ENCODE measurements at regions not wholly inside any gene's neighbourhood (a gene's known extent, or its start where the extent isn't known, plus 50 kb on each side); places are given as distances from the start of the nearest gene placed in this dataset.

DNA sequence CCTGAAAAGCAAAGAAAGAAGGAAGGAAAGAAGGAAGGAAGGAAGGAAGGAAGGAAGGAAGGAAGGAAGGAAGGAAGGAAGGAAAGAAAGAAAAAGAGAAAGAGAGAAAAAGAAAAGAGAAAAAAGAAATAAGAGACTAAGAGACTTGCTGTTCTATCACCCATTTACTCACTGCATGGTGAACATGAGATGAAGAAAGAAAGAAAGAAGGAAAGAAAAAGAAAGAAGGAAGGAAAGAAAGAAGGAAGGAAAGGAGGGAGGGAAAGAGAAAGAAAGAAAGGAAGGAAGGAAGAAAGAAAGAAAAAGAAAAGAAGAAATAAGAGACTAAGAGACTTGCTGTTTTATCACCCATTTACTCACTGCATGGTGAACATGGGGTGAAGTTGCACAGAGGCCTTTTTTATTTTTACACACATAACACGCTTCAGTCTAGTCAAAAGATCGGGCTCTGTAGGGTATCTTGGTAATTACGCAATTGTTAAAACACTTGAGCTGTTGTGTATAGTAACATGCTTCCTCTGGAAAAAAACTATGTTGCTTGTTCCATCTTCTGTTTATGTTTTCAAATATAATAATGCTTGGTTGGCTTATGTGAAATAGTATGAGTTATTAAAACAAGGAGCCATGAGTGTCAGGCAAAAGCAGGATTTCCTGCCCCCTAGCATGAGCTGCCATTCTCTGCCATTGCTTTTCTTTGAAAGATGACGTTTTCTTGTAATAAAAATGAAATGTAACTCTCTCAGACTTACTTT is 119.3 kb upstream of the ZNF608 start:
- TF ChIP-seq, protein P1, sequence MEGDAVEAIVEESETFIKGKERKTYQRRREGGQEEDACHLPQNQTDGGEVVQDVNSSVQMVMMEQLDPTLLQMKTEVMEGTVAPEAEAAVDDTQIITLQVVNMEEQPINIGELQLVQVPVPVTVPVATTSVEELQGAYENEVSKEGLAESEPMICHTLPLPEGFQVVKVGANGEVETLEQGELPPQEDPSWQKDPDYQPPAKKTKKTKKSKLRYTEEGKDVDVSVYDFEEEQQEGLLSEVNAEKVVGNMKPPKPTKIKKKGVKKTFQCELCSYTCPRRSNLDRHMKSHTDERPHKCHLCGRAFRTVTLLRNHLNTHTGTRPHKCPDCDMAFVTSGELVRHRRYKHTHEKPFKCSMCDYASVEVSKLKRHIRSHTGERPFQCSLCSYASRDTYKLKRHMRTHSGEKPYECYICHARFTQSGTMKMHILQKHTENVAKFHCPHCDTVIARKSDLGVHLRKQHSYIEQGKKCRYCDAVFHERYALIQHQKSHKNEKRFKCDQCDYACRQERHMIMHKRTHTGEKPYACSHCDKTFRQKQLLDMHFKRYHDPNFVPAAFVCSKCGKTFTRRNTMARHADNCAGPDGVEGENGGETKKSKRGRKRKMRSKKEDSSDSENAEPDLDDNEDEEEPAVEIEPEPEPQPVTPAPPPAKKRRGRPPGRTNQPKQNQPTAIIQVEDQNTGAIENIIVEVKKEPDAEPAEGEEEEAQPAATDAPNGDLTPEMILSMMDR (IDR thresholded peaks at IDR 0.05; ENCODE audit: low read depth, low read length), result no peak
- no peak for DNase-seq (ENCODE audit: extremely low read depth, low read depth)

DNA sequence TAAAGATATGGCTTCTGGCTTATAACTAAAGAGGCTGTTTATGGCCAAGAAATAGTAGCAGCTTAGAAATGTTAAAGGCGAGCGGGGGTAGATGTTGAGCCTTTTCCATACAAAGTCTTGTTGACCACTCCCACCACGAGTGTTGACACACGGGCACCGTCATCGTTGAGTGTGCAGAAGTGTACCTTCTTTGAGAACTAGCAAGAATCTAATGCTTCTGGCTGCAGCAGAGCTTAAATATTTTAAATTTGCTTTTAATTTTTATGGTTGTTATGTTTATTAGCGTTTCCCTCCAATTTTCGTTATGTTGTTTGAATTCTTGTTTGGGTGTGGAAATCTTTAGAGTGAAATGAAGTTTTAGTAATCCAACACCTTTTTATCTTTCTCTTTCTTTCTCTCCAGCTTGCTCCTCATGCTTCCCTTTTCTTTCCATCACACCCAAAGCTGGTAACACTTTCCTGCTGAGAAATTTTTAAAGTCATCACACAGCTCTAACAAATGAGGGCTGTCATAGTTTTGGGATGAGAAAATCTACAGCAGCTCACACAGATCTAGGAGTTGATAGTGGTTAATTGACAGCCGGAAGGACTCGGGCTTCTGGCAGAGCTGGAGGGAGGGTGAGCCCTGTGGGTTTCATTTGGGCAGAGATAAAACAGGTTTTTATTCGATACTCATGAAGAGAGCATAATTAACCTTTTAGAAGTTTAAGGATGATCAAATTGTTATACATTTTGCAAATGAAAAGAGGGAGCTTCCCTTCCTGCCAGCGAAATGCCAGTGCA is 120.1 kb upstream of the ZNF608 start:
- TF ChIP-seq, protein P1 (IDR thresholded peaks at IDR 0.05; ENCODE audit: low read depth, low read length), result no peak
- DNase-seq (ENCODE audit: extremely low read depth, low read depth), result no peak

DNA sequence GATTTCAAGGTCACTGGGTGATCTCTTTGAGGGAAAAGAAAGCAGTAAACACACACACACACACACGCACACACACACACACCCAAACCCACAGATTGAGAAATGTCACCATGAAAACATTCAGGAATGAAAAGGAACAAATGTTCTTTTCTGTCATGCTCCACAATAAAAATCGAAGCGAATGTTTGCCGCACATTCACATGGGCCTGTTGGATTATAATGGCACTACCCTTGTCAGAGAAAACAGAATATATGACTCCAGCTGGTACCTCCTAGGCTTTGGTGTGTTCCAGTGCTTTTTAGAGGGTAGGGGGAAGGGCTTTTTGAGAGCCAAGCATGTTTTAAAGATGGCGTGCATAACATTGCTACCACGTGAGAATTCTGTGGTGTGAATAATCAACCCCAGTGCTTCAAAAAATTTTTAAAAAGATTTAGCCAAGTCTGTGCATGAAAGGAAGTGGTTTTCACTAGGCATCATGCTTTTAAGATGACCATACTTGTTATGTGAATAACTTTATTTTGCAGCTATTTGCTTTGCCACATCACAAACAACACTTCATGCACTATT is 120.8 kb upstream of the ZNF608 start:
- peak; percentile 56 for DNase-seq (ENCODE audit: extremely low read depth, low read depth)
- TF ChIP-seq, protein P1 (IDR thresholded peaks at IDR 0.05; ENCODE audit: low read depth, low read length), result no peak

DNA sequence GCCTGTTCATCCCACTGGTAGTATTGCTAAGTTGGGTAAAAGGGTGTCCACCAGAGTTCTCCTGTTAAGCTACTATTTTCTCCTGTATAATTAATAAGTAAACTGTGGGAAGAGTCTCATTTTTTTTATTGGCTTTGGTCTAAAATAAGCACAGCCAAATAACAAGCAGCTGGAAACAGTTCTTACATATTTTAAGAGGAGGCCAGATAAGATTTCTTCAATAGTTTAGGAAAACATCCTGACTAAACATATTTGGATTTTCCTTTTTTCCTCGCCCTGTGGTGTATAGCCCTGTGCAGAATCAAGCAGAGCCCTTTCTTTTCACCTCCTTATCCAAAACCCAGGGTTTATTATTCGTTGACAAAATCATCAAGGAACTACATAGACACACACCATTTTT is 122.2 kb upstream of the ZNF608 start:
- TF ChIP-seq, protein P1 (IDR thresholded peaks at IDR 0.05; ENCODE audit: low read depth, low read length), result no peak
- DNase-seq (ENCODE audit: extremely low read depth, low read depth), result no peak

DNA sequence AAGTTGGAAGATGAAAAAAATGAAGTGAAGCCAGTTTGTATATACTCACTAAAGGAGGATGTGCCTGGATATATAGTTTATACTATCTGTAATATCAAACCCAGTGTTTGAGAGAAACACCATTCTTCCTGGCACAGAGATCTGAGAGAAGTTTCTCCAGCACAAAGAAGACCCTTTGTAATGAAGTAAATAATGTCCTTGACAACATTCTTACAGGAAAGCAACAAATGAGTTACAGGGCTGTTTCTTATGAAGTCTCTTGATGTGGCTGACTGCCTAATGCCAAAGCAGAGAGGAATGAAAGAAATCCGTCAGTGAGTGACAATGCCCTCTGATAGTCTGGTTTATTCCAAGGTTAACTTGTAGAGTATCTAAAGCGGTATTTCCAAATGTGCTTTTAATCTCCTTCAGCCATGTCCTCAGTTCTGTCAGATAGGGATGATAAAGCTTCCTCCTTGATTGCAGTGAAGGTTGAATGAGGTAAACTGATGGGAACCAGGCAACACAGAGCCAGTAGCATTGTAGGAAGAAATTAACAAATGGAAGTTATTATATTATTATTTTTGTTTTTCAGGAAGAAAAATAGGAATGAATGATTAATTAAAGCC is 123.1 kb upstream of the ZNF608 start:
- TF ChIP-seq, protein P1 (IDR thresholded peaks at IDR 0.05; ENCODE audit: low read depth, low read length), result no peak
- DNase-seq (ENCODE audit: extremely low read depth, low read depth), result no peak

DNA sequence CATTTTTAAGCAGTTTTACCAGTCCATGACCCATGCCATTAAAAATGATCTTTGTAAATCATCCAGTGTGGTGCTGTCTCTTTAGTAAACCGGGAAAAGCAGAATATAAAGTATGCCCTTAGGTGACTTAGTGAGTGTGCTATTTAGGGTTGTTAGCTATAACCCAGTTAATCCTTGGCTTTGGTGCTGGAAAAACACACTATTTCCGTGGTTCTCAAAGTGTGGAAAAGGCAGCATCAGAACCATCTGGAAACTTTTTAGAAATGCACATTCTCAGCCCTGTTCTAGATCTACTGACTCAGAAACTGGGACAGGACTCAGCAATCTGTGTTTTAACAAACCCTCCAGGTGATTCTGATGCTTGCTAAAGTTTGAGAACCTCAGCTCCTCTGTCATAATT is 123.6 kb upstream of the ZNF608 start:
- DNase-seq (ENCODE audit: extremely low read depth, low read depth), result no peak
- TF ChIP-seq, protein P1 (IDR thresholded peaks at IDR 0.05; ENCODE audit: low read depth, low read length), result no peak

Data from AG09319 (cell line).